Mammary epithelial cell (primary cell): ENCODE measurements at regions not wholly inside any gene's neighbourhood (a gene's known extent, or its start where the extent isn't known, plus 50 kb on each side); places are given as distances from the start of the nearest gene placed in this dataset.

Experiments
- CTCF ChIP-seq, 2 donors: IDR thresholded peaks in 1 of 2; conservative IDR thresholded peaks in 1 of 2; 2 replicates each; pipeline ENCODE4 v1.5.1; 2011 to 2012; ENCODE audit warnings: inconsistent platforms in 2 of 2, low read length in 2 of 2, mild to moderate bottlenecking in 2 of 2, control low read depth in 1 of 2, low read depth in 1 of 2; ENCODE audit not compliant: insufficient read depth in 1 of 2; ENCODE audit errors: extremely low read depth in 1 of 2
- EZH2 ChIP-seq: IDR thresholded peaks from 2 replicates; pipeline ENCODE4 v1.6.1; 2012; ENCODE audit warnings: low read length, inconsistent platforms, borderline replicate concordance

- TF ChIP-seq CTCF (conservative IDR thresholded peaks at IDR 0.05 in 1 of 2, IDR thresholded peaks at IDR 0.05 in 1 of 2; ENCODE audit: extremely low read depth in 1 of 2, insufficient read depth in 1 of 2, low read depth in 1 of 2, low read length in 2 of 2): no peak
- TF ChIP-seq EZH2: no peak
Observed at GRCh38 chr5:169385636-169386035, 84.7 kb upstream of the SLIT3 start.
